HG03558 (cell line): ENCODE measurements at regions not wholly inside any gene's neighbourhood (a gene's known extent, or its start where the extent isn't known, plus 50 kb on each side); places are given as distances from the start of the nearest gene placed in this dataset.

Source experiments
- ATAC-seq: cut with Tn5 transposase; IDR thresholded peaks from one replicate; pipeline ENCODE4 v1.9.1; 2021; ENCODE audit warnings: moderate number of reproducible peaks; ENCODE audit not compliant: unreplicated experiment; ENCODE audit errors: extremely low read depth

DNA sequence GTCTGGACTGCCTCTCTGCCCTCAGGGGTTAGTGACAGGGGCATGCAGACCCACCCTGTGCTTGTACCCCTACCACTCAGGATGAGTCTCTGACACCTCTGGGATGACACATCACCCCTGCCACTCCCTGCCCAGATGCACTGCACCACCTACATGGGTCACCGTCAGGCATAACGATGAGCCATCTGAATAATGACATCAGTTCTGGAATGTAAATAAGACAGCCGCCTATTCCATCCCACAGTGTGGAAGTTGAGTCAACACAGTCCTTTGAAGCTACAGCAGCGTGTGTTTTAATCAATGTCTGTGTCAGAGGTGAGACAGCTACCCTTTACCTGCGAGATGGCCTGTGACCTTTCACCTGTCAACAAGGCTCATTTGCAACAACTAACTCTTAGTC, 268.7 kb upstream of the ARRDC4 start:
- no peak for ATAC-seq

DNA sequence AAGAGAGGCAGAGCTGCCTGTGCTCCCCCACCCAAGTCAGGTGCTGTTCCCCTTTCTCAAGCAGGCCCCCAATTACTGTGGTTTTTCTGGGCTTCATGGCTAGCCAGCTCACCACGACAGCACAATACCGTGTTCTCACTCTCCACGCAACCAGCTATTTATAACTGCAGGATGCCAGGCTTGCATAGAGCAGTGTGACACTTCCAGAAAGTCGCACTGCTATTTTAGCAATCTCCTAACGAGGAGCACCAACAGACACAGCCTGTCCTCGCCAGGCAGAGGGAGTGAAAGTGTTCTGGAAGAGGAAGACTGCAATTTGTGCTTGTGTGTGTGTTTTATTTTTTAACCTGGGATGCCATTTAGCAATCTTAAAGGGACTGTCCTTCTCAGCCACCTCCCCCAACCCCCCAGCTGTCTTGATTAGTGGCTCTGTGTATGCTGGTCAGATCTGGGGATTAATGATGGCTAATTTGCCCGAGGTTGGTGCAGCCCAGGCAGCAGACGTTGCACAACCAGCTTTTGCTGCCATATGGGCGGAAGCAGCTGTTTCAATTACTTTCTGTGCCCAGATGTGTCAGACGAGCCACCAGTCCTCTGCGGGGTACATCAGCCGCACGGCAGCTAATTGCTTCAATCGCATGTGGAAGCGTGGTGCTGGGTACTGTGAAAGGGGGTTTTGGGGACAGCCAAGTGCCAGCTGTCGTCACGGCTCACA, 268.0 kb upstream of the ARRDC4 start:
- ATAC-seq = no peak

GRCh38 chr15:97694456-97694855, 266.0 kb upstream of the ARRDC4 start:
- ATAC-seq = no peak

- no peak for ATAC-seq
Measured at GRCh38 chr15:97703400-97703799, 257.1 kb upstream of the ARRDC4 start.

DNA sequence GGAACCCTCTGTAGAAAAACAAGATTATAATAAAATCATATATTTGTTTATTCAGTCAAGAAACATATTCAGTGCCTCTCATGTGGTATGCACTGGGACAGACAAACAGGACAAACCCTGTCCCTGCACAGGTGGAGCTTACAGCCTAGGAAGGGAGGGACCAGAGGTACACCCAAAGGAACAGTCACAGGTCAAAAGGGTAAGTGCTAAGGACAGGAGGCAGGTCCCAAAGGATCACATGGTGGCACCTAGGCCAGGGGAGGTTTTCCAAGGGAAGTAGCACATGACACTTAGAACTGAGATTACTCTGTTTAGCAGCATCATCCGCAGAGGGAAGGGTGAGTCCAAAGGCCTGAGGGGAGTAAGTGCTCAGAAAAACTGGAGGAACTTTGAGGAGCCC, 254.4 kb upstream of the ARRDC4 start:
- no peak for ATAC-seq

DNA sequence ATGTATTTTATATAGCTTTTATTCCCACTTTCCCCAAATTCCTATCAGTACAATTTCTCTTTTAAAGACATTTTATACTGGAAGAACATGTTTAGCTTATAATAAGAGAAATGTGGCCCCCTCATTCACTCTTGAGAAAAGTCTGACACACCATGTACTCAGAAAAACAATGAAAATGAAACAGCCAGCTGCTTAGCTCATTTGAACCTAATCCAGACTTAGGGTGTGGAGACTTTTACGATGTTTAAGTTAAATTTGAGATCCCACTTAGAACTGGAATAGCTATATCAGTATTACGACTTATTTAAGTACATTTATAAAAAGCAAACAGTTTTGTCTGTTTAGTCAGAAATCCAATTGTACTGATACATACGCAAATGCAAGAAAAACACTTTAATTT, 252.3 kb upstream of the ARRDC4 start:
- no peak for ATAC-seq

GRCh38 chr15:97712530-97712929, 248.0 kb upstream of the ARRDC4 start:
- no peak for ATAC-seq

- no peak for ATAC-seq
Measured at GRCh38 chr15:97717806-97718205, 242.7 kb upstream of the ARRDC4 start.

DNA sequence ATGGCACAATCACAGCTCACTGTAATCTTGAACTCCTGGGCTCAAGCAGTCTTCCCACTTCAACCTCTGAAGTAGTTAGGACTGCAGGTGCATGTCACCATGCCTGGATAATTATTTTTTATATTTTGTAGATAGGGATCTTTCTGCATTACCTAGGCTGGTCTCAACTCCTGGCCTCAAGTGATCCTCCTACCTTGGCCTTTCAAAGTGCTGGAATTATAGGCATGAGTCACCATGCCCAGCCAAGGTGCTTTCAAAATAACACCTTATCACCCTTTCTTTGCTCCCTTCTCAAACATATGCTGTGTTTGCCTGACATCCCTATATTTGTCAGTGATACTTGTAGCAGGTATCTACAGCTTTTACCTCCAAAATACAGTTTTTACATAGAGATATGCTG, 242.0 kb upstream of the ARRDC4 start:
- no peak for ATAC-seq

GRCh38 chr15:97728791-97729190, 231.7 kb upstream of the ARRDC4 start:
- ATAC-seq = no peak

DNA sequence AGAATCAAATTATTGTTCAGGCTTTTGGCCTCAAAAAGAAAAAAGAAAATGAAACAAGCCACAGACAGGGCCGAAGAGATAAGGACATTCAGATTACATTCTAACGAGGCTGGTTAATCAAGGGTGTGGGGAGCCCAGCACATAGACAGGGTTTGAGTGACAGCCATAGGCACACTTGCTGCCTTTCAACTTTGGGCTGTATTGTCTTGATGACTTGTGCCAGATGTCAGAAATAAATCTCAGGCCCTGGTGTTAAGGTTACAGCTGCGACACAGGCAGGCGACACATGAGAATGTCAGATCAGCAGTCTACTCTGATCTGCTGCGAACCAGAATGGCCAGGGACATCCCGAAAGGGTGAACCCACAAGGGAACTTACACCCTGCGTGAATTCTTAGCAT, 231.2 kb upstream of the ARRDC4 start:
- ATAC-seq = no peak

GRCh38 chr15:97730315-97730714, 230.2 kb upstream of the ARRDC4 start:
- ATAC-seq = no peak

DNA sequence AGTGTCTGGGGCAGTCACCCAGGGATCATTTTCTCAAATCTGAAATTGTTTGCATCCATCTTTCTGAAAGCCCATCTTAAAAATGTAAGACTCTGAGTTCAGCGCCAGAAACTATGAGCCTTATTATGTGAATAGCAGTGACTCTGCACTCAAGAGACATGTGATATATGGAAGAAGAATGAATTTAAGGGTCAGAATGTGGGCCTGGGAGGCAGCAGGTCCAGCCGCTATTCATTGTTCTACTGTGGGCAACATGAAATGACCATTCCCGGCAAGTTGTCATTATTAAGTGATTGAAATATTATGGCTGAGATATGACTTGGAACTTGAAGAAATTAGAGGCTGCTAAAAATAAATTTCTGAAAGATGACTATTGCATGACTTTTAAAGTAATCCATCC, 228.6 kb upstream of the ARRDC4 start:
- ATAC-seq = no peak

GRCh38 chr15:97733373-97733772, 227.1 kb upstream of the ARRDC4 start:
- ATAC-seq = no peak

- no peak for ATAC-seq
Measured at GRCh38 chr15:97736748-97737147, 223.8 kb upstream of the ARRDC4 start.

- no peak for ATAC-seq
Measured at GRCh38 chr15:97745481-97746071, 214.9 kb upstream of the ARRDC4 start.

DNA sequence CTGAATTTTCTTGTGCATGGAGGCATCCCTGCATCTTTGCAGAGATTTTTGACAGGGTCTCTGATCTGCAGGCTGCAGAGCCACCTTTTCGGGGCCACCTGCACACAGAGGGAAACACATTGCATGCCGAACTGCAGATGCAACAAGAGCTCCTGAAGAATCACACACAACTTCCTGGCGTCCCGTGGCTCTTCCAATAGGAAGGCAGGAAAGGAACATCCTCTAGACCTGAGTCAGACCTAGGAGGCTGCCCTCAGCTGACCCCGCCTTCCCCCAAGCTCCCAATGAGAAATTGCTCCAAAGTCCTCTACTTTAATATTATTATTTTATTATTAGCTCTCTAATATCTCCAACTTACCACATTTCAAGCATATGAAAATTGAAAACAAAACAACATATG, 213.2 kb upstream of the ARRDC4 start:
- no peak for ATAC-seq

GRCh38 chr15:97748576-97748975, 211.9 kb upstream of the ARRDC4 start:
- ATAC-seq = no peak

GRCh38 chr15:97750060-97750459, 210.4 kb upstream of the ARRDC4 start:
- ATAC-seq = no peak

DNA sequence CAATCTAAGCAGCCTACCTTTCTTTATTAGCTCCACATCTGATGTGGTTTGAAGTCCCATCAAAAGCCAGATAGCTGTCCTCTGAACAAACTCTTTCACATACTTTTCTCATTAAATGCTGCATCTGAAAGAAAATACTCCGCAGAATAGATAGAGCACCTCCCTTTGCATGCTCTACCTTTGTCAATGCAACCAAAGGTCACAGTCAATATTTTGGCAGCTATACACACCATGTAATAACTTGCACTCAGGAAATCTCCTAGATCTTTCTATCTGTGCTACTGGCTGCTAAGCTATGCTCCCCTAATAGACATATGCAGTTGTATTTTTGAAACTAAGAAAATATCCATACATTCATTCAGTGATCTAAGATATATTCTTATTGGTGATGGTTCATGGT, 204.8 kb upstream of the ARRDC4 start:
- ATAC-seq = no peak

- ATAC-seq = no peak
Measured at GRCh38 chr15:97759363-97759762, 201.1 kb upstream of the ARRDC4 start.

GRCh38 chr15:97761110-97761509, 199.4 kb upstream of the ARRDC4 start:
- ATAC-seq = no peak
